A673 (cell line): ENCODE measurements at regions not wholly inside any gene's neighbourhood (a gene's known extent, or its start where the extent isn't known, plus 50 kb on each side); places are given as distances from the start of the nearest gene placed in this dataset.

Experiments used
- EZH2 ChIP-seq: fragments of 200-600 bp; sonication (generic); IDR thresholded peaks from 2 replicates; pipeline ENCODE4 v1.6.1; 2017; ENCODE audit warnings: borderline replicate concordance, low read depth, mild to moderate bottlenecking, mixed read lengths, antibody characterized with exemption, low read length; ENCODE audit not compliant: poor library complexity, severe bottlenecking
- TF ChIP-seq, protein P1 (sequence below): fragments of 300-800, 200-600 bp; sonication (generic); conservative IDR thresholded peaks from 2 replicates; pipeline ENCODE4 v1.5.1; 2017; ENCODE audit warnings: low read depth, mild to moderate bottlenecking, antibody characterized with exemption, low read length, moderate library complexity, mixed read lengths

DNA sequence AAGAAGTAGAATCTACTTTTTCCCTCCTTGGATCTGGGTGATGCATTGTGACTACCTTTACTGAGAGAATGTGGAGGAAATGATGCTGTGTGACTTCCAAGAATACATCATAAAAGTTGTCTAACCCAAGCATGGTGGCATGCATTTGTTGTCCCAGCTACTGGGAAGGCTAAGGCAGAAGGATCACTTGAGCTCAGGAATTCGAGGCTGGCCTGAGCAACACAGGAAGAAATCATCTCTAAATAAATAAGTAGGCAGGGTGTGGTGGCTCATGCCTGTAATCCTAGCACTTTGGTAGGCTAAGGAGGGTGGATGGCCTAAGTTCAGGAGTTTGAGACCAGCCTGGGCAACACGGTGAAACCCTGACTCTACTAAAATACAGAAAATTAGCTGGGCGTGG is 143.2 kb upstream of the VLDLR start:
- TF ChIP-seq, protein P1, sequence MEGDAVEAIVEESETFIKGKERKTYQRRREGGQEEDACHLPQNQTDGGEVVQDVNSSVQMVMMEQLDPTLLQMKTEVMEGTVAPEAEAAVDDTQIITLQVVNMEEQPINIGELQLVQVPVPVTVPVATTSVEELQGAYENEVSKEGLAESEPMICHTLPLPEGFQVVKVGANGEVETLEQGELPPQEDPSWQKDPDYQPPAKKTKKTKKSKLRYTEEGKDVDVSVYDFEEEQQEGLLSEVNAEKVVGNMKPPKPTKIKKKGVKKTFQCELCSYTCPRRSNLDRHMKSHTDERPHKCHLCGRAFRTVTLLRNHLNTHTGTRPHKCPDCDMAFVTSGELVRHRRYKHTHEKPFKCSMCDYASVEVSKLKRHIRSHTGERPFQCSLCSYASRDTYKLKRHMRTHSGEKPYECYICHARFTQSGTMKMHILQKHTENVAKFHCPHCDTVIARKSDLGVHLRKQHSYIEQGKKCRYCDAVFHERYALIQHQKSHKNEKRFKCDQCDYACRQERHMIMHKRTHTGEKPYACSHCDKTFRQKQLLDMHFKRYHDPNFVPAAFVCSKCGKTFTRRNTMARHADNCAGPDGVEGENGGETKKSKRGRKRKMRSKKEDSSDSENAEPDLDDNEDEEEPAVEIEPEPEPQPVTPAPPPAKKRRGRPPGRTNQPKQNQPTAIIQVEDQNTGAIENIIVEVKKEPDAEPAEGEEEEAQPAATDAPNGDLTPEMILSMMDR = no peak
- TF ChIP-seq EZH2 = no peak
